ENCODE measurements at regions not wholly inside any gene's neighbourhood (a gene's known extent, or its start where the extent isn't known, plus 50 kb on each side); places are given as distances from the start of the nearest gene placed in this dataset.

DNA sequence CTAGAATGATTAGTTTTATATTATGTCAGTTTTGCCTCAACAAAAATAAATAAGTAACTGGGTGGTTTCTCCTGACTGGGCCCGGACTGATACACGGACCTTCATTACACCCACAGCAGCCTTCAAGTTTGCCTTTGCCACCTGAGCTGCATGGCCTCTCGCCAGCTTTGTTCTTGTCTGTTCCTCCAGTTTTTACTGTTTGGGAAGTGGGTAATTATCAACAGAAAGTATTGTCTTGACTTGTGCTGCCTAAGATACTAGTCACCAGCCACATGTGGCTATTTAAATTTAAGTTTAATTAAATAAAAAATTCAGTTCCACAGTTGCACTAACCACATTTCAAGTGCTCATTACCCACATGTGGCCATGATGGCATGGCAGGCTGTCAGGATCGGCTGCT lies 74.7 kb upstream of the INTU start:
- no peaks in the 10 kb centered on the region for H3K36me3 ChIP-seq
- H3K9me3 ChIP-seq: no peaks in the 10 kb centered on the region
- no peak overlapping the region for H3K4me3 ChIP-seq
- 82 to 96% (median 94%) methylated on average over 4 of the region's 4 CpGs for WGBS, 3 donors
- TF ChIP-seq EP300 (IDR thresholded peaks at IDR 0.05): no peak
- TF ChIP-seq POLR2A (IDR thresholded peaks at IDR 0.05): no peak
- TF ChIP-seq, protein P1, sequence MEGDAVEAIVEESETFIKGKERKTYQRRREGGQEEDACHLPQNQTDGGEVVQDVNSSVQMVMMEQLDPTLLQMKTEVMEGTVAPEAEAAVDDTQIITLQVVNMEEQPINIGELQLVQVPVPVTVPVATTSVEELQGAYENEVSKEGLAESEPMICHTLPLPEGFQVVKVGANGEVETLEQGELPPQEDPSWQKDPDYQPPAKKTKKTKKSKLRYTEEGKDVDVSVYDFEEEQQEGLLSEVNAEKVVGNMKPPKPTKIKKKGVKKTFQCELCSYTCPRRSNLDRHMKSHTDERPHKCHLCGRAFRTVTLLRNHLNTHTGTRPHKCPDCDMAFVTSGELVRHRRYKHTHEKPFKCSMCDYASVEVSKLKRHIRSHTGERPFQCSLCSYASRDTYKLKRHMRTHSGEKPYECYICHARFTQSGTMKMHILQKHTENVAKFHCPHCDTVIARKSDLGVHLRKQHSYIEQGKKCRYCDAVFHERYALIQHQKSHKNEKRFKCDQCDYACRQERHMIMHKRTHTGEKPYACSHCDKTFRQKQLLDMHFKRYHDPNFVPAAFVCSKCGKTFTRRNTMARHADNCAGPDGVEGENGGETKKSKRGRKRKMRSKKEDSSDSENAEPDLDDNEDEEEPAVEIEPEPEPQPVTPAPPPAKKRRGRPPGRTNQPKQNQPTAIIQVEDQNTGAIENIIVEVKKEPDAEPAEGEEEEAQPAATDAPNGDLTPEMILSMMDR (IDR thresholded peaks at IDR 0.05): no peak
- intact Hi-C loops (cut with DNase I): no loop called here
- no peaks in the 10 kb centered on the region for H3K4me1 ChIP-seq (ENCODE audit: insufficient read depth)
- H3K27ac ChIP-seq: no peak overlapping the region
- no peak for DNase-seq
- H3K27me3 ChIP-seq: no peaks in the 10 kb centered on the region

DNA sequence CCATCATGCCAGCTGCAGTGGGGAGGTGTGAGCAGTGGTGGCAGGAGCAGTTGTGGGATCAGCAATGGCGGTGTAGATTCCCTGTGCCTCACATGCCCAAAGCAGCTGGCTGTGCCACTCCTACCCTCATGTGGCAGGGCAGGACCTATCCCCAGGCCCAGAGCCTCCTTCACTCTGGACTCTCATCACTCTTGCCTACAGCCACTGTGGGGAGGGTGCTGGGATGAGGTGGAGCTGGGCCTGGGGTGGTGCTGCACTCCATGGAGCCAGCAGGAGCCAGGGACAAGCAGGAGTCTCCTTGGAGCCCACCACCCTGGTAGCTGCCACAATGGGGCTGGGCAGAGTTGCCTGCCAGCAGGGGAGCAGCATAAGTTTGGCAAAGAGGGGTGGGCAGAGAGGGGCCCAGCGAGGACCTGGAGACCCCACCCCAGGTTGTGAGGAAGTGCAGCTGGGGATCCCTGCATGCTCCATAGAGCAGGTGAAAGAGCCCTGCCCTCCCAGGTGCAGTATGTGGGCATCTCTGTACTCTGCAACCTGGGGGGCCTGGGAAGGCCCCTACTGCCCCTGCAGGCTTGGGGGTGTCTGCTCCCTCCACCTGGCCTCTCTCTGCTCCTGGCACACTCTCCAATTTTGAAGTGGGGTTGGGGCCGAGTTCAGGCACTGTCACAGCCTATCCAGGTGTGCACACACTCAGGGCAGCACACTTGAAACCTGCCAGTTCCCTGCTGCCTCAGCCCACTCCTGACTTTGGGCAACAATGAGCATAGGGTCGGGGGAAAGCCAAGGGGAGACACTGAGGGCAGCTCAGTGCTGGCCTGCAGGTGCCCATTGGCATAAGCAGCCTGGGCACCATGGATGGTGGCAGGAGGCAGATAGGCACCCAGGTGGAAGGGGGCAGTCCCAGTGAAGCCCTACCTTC lies 74.0 kb upstream of the INTU start:
- intact Hi-C loops (cut with DNase I): no loop called here
- H3K4me3 ChIP-seq: no peak overlapping the region
- no peak for DNase-seq
- H3K36me3 ChIP-seq: no peaks in the 10 kb centered on the region
- H3K9me3 ChIP-seq: no peaks in the 10 kb centered on the region
- no peaks in the 10 kb centered on the region for H3K4me1 ChIP-seq (ENCODE audit: insufficient read depth)
- TF ChIP-seq, protein P1 (IDR thresholded peaks at IDR 0.05): no peak
- TF ChIP-seq POLR2A (IDR thresholded peaks at IDR 0.05): no peak
- no peak for TF ChIP-seq EP300 (IDR thresholded peaks at IDR 0.05)
- WGBS, 3 donors: 91 to 95% (median 94%) methylated on average over 4 of the region's 4 CpGs
- no peaks in the 10 kb centered on the region for H3K27me3 ChIP-seq
- H3K27ac ChIP-seq: no peak overlapping the region

DNA sequence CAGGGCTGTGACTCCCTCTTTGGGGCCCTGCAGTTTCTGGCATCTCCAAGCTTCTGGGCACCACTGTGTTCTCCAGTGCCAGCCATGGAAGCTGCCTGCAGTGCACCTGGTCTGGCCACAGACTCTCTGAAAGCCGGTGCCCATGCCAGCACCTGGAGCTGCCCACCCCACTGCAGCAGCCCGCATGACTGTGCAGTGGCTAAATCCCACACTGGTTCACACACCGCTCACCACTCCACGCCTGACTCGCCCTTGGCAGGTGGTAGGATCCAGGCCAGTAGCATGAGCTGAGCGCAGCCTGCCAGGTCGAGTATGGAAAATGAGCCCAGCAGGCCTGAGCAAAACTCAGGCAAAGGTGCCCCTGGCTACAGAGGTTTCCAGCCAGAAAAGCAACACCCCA lies 72.8 kb upstream of the INTU start:
- Histone ChIP-seq H3K9me3 (no peaks in the 10 kb centered on the region), H3K36me3 (no peaks in the 10 kb centered on the region), H3K4me3 (no peak overlapping the region), H3K27me3 (no peaks in the 10 kb centered on the region), H3K4me1 (ENCODE audit: insufficient read depth) (no peaks in the 10 kb centered on the region), H3K27ac (no peak overlapping the region)
- 96 to 97% (median 96%) methylated on average over 7 of the region's 7 CpGs for WGBS, 3 donors
- no peak for DNase-seq
- TF ChIP-seq, protein P1 (IDR thresholded peaks at IDR 0.05): no peak
- TF ChIP-seq POLR2A (IDR thresholded peaks at IDR 0.05): no peak
- TF ChIP-seq EP300 (IDR thresholded peaks at IDR 0.05): no peak
- intact Hi-C loops (cut with DNase I): no loop called here

DNA sequence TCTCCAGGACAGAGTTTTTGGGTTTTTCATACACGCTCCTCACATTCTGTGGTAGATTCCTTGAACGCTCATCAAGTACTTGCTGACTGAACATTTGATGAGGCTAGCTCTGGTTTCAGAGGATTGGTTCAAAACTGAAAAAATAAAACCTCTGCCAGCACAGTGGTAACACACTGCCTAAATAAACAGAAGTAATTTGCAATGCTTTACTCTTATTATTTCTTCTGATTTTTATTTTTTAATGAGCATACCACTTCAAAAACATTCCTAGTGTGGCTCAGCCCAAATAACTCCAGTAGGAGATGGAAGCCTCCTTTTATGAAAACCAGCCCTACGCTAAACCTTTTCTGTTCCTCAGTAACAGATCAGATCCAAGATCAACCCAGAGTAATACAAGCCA lies 72.0 kb upstream of the INTU start:
- H3K27me3 ChIP-seq: no peaks in the 10 kb centered on the region
- 77 to 97% (median 89%) methylated on average over 3 of the region's 3 CpGs for WGBS, 3 donors
- H3K4me3 ChIP-seq: no peak overlapping the region
- no peak for DNase-seq
- no peaks in the 10 kb centered on the region for H3K9me3 ChIP-seq
- H3K36me3 ChIP-seq: no peaks in the 10 kb centered on the region
- no peak overlapping the region for H3K27ac ChIP-seq
- intact Hi-C loops (cut with DNase I): no loop called here
- H3K4me1 ChIP-seq (ENCODE audit: insufficient read depth): no peaks in the 10 kb centered on the region
- TF ChIP-seq, protein P1 (IDR thresholded peaks at IDR 0.05): no peak
- TF ChIP-seq EP300 (IDR thresholded peaks at IDR 0.05): no peak
- TF ChIP-seq POLR2A (IDR thresholded peaks at IDR 0.05): no peak
